ENCODE measurements at regions not wholly inside any gene's neighbourhood (a gene's known extent, or its start where the extent isn't known, plus 50 kb on each side); places are given as distances from the start of the nearest gene placed in this dataset.

DNA sequence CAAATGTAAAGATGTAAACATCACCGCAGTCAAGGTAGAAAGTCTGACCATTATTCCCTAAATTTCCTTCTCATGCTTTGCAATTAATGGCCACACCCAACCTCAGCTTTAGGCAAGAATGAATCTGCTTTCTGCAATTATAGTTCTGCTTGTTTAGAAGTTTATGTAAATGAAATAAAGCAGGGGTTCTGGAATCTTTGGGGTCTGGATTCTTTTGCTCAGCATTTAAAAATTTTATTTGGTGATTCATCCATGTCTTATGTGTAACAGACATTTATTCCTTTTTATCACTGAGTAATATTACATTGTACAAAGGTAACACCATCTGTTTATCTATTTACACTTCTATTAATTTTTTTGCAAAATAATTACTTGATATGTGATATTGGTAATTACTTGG is 613.6 kb downstream of the UTRN start:
- H3K4me1 ChIP-seq, result no peaks in the 10 kb centered on the region
- DNase-seq (ENCODE audit: low spot score in 2 of 2), result no peak
- no peak overlapping the region for H3K4me3 ChIP-seq
- no peak overlapping the region for H3K27ac ChIP-seq
- no peaks in the 10 kb centered on the region for H3K27me3 ChIP-seq
- peaks cover 0 to 10% of the 10 kb centered on the region in 2 donors for H3K9me3 ChIP-seq
- no peaks in the 10 kb centered on the region for H3K36me3 ChIP-seq
- intact Hi-C loops (cut with DNase I), result no loop called here
- TF ChIP-seq, protein P1, sequence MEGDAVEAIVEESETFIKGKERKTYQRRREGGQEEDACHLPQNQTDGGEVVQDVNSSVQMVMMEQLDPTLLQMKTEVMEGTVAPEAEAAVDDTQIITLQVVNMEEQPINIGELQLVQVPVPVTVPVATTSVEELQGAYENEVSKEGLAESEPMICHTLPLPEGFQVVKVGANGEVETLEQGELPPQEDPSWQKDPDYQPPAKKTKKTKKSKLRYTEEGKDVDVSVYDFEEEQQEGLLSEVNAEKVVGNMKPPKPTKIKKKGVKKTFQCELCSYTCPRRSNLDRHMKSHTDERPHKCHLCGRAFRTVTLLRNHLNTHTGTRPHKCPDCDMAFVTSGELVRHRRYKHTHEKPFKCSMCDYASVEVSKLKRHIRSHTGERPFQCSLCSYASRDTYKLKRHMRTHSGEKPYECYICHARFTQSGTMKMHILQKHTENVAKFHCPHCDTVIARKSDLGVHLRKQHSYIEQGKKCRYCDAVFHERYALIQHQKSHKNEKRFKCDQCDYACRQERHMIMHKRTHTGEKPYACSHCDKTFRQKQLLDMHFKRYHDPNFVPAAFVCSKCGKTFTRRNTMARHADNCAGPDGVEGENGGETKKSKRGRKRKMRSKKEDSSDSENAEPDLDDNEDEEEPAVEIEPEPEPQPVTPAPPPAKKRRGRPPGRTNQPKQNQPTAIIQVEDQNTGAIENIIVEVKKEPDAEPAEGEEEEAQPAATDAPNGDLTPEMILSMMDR (IDR thresholded peaks at IDR 0.05), result no peak

DNA sequence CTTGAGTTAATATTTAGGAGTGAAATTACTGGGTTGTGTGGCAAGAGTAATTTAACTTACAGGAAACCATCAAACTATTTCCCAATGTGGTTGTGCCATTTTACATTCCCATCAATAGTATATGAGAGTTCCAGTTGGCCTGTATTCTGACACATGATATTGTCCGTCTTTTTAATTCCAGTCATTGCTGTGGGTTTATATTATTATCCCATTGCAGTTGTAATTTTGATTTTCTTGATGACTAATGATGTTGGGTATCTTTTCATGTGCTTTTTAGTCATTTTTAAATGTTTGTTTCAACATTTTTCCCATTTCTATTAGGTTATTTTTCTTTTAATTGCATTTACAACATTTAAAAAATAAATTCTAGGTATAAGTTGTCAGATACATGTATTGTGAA is 614.0 kb downstream of the UTRN start:
- H3K27ac ChIP-seq, result no peak overlapping the region
- H3K4me3 ChIP-seq, result no peak overlapping the region
- intact Hi-C loops (cut with DNase I), result no loop called here
- H3K9me3 ChIP-seq, result peaks cover 0 to 10% of the 10 kb centered on the region in 2 donors
- no peaks in the 10 kb centered on the region for H3K36me3 ChIP-seq
- H3K27me3 ChIP-seq, result no peaks in the 10 kb centered on the region
- TF ChIP-seq, protein P1 (IDR thresholded peaks at IDR 0.05), result no peak
- no peaks in the 10 kb centered on the region for H3K4me1 ChIP-seq
- DNase-seq (ENCODE audit: low spot score in 2 of 2), result no peak

DNA sequence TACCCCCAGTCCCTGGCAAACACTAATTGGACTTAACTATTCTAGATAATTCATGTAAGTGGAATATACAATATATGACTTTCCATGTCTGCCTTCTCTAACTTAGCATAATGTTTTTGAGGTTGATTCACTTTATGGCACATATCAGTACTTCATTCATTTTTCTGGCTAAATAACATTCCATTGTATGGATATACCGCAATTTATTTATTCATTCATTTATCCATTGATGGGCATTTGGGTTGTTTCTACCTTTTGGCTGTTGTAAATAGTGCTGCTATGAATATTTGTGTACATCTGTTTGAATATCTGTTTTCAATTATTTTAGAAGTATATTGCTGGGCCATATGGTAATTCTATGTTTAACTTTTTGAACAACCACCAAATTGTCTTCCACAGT is 616.3 kb downstream of the UTRN start:
- TF ChIP-seq, protein P1 (IDR thresholded peaks at IDR 0.05), result no peak
- no peaks in the 10 kb centered on the region for H3K36me3 ChIP-seq
- no peaks in the 10 kb centered on the region for H3K4me1 ChIP-seq
- no peak overlapping the region for H3K27ac ChIP-seq
- H3K4me3 ChIP-seq, result no peak overlapping the region
- H3K9me3 ChIP-seq, result peaks cover 0 to 10% of the 10 kb centered on the region in 2 donors
- intact Hi-C loops (cut with DNase I), result no loop called here
- DNase-seq (ENCODE audit: low spot score in 2 of 2), result no peak
- no peaks in the 10 kb centered on the region for H3K27me3 ChIP-seq

DNA sequence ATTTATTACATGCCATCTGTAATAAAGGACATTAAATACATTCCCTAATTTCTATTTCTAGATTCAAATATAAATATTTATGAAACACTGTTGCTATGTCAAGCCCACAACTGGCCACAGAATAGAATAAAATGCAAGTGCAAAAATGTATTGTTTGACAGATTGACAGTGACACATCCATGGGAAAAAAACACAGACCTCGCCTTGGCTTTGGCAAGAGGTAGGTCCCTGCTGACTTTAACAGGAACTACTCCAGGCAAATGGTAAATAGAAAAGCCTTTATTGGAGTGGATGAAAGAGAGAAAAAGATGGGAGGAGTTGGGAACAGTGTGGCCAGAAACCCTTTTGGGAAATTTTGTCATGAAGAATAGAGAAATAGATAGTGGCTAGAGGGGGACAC is 622.9 kb downstream of the UTRN start:
- no peaks in the 10 kb centered on the region for H3K9me3 ChIP-seq
- intact Hi-C loops (cut with DNase I), result no loop called here
- TF ChIP-seq, protein P1 (IDR thresholded peaks at IDR 0.05), result no peak
- H3K27ac ChIP-seq, result no peak overlapping the region
- no peak for DNase-seq (ENCODE audit: low spot score in 2 of 2)
- no peaks in the 10 kb centered on the region for H3K36me3 ChIP-seq
- H3K4me1 ChIP-seq, result no peaks in the 10 kb centered on the region
- H3K4me3 ChIP-seq, result no peak overlapping the region
- no peaks in the 10 kb centered on the region for H3K27me3 ChIP-seq

DNA sequence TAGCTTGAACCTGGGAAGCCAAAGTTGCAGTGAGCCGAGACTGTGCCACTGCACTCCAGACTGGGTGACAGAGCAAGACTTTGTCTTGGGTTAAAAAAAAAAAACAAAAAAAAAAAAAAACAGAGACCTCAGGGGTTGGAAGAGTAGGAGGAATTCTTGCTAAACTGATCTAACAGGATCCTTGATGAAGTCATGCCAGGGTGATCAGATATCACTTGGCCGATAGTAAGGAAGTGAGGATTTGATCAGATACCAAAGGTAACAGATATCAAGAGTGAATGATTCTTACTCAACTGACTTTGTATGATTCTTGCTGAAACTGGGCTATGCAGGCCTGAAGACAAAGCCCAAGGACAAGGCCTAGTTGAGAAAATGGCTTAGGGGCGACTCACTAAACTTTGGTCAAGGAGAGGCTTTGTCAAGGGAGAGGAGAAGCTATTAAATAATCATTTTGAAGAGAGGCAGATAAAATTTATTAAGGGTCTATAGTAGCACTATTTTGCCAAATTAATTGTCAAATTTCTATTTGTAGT is 624.7 kb downstream of the UTRN start:
- Histone ChIP-seq H3K27ac (no peak overlapping the region), H3K36me3 (no peaks in the 10 kb centered on the region), H3K27me3 (no peaks in the 10 kb centered on the region), H3K4me3 (no peak overlapping the region), H3K9me3 (no peaks in the 10 kb centered on the region), H3K4me1 (no peaks in the 10 kb centered on the region)
- TF ChIP-seq, protein P1 (IDR thresholded peaks at IDR 0.05), result no peak
- DNase-seq (ENCODE audit: low spot score in 2 of 2), result no peak
- intact Hi-C loops (cut with DNase I), result no loop called here

DNA sequence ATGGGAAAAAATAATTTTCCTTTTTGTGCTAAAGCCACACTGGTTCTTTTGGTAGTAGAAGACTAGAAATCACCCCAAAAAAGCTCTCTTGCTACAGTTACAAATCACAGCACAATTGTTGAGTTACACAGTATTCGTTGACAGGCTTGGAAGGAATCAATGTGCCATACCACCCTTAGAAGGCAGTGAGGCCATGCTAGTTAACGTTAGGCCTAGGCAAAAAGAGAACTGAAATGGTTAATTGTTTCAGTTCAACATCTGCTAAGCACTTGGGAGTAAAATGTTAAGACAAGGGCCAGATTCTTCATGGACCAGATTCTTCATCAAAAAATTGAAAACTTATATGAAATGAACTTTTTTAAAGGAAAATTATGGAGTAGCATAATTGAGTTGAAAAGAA is 626.2 kb downstream of the UTRN start:
- TF ChIP-seq, protein P1 (IDR thresholded peaks at IDR 0.05), result no peak
- Histone ChIP-seq H3K36me3 (no peaks in the 10 kb centered on the region), H3K4me3 (no peak overlapping the region), H3K9me3 (no peaks in the 10 kb centered on the region), H3K27me3 (no peaks in the 10 kb centered on the region), H3K4me1 (no peaks in the 10 kb centered on the region), H3K27ac (no peak overlapping the region)
- intact Hi-C loops (cut with DNase I), result no loop called here
- no peak for DNase-seq (ENCODE audit: low spot score in 2 of 2)

Measured in ascending aorta (tissue), 2 donors.